HUES6 (cell line): ENCODE measurements at regions not wholly inside any gene's neighbourhood (a gene's known extent, or its start where the extent isn't known, plus 50 kb on each side); places are given as distances from the start of the nearest gene placed in this dataset.
"Not testable (repeated sequence)": the region's sequence is repeated elsewhere in the genome, so short reads cannot be mapped to it uniquely, and the experiment has no call there.

Experiments used
- H3K27ac ChIP-seq: 2 replicates; pipeline ENCODE4 v1.7.0; 2013; ENCODE audit warnings: low read depth, mild to moderate bottlenecking, low read length, inconsistent platforms
- H3K27me3 ChIP-seq: 2 replicates; pipeline ENCODE4 v1.6.1; 2013; ENCODE audit warnings: low read length; ENCODE audit not compliant: control insufficient read depth, insufficient read depth
- H3K36me3 ChIP-seq: 2 replicates; pipeline ENCODE4 v1.6.1; 2013; ENCODE audit warnings: low read length; ENCODE audit not compliant: control insufficient read depth, insufficient read depth
- H3K4me1 ChIP-seq: 2 replicates; pipeline ENCODE4 v1.6.1; 2013; ENCODE audit warnings: low read length; ENCODE audit not compliant: control insufficient read depth, insufficient read depth
- H3K4me3 ChIP-seq: 2 replicates; pipeline ENCODE4 v1.5.1; 2013; ENCODE audit warnings: low read depth, low read length
- H3K9ac ChIP-seq: one replicate; pipeline ENCODE4 v1.6.1; 2013; ENCODE audit warnings: mild to moderate bottlenecking, low read length
- H3K9me3 ChIP-seq: 2 replicates; pipeline ENCODE4 v1.6.1; 2013; ENCODE audit warnings: low read depth, low read length; ENCODE audit not compliant: control insufficient read depth, insufficient read depth

- H3K27me3 ChIP-seq, result peaks cover 25% of the 10 kb centered on the region
- H3K27ac ChIP-seq, result no peak overlapping the region
- no peaks in the 10 kb centered on the region for H3K36me3 ChIP-seq
- H3K4me1 ChIP-seq, result no peaks in the 10 kb centered on the region
- H3K9me3 ChIP-seq, result no peaks in the 10 kb centered on the region
- H3K4me3 ChIP-seq, result no peak overlapping the region
- H3K9ac ChIP-seq, result no peak overlapping the region
Measured at GRCh38 chr1:184889166-184889565, 85.1 kb downstream of the NIBAN1 start.

GRCh38 chr1:184888505-184888904 is 85.8 kb downstream of the NIBAN1 start:
- H3K27me3 ChIP-seq, result peaks cover 31% of the 10 kb centered on the region
- no peak overlapping the region for H3K9ac ChIP-seq
- H3K4me1 ChIP-seq, result no peaks in the 10 kb centered on the region
- H3K9me3 ChIP-seq, result no peaks in the 10 kb centered on the region
- H3K27ac ChIP-seq, result no peak overlapping the region
- no peaks in the 10 kb centered on the region for H3K36me3 ChIP-seq
- no peak overlapping the region for H3K4me3 ChIP-seq

- no peak overlapping the region for H3K27ac ChIP-seq
- no peak overlapping the region for H3K9ac ChIP-seq
- no peaks in the 10 kb centered on the region for H3K36me3 ChIP-seq
- peaks cover 40% of the 10 kb centered on the region for H3K27me3 ChIP-seq
- no peak overlapping the region for H3K4me3 ChIP-seq
- H3K9me3 ChIP-seq, result no peaks in the 10 kb centered on the region
- H3K4me1 ChIP-seq, result peaks cover 17% of the 10 kb centered on the region; the same call in 1 of the 2 replicates
Measured at GRCh38 chr1:184882957-184883815, 91.1 kb downstream of the NIBAN1 start.

- Histone ChIP-seq H3K9ac (no peak overlapping the region), H3K27ac (no peak overlapping the region), H3K9me3 (no peaks in the 10 kb centered on the region), H3K4me1 (peaks cover 17% of the 10 kb centered on the region; the same call in 1 of the 2 replicates), H3K4me3 (no peak overlapping the region), H3K27me3 (peaks cover 40% of the 10 kb centered on the region), H3K36me3 (no peaks in the 10 kb centered on the region)
Measured at GRCh38 chr1:184881941-184882913, 92.1 kb downstream of the NIBAN1 start.

- no peaks in the 10 kb centered on the region for H3K36me3 ChIP-seq
- H3K9me3 ChIP-seq, result no peaks in the 10 kb centered on the region
- H3K4me1 ChIP-seq, result peaks cover 17% of the 10 kb centered on the region; the same call in 1 of the 2 replicates
- no peak overlapping the region for H3K4me3 ChIP-seq
- H3K27me3 ChIP-seq, result peaks cover 23% of the 10 kb centered on the region
- no peak overlapping the region for H3K27ac ChIP-seq
- H3K9ac ChIP-seq, result no peak overlapping the region
Measured at GRCh38 chr1:184879876-184880557, 94.3 kb downstream of the NIBAN1 start.

- Histone ChIP-seq H3K9ac (no peak overlapping the region), H3K4me1 (peaks cover 17% of the 10 kb centered on the region; the same call in 1 of the 2 replicates), H3K9me3 (no peaks in the 10 kb centered on the region), H3K4me3 (no peak overlapping the region), H3K27ac (no peak overlapping the region), H3K27me3 (peaks cover 10% of the 10 kb centered on the region), H3K36me3 (no peaks in the 10 kb centered on the region)
Measured at GRCh38 chr1:184878602-184879001, 95.7 kb downstream of the NIBAN1 start.

GRCh38 chr1:184878002-184878401 is 96.3 kb downstream of the NIBAN1 start:
- Histone ChIP-seq H3K27ac (no peak overlapping the region), H3K36me3 (no peaks in the 10 kb centered on the region), H3K27me3 (peaks cover 8% of the 10 kb centered on the region), H3K9ac (no peak overlapping the region), H3K4me1 (peaks cover 13% of the 10 kb centered on the region; the same call in 1 of the 2 replicates), H3K4me3 (no peak overlapping the region), H3K9me3 (no peaks in the 10 kb centered on the region)

- not testable (repeated sequence) for H3K4me3 ChIP-seq, H3K4me1 ChIP-seq, H3K27ac ChIP-seq, H3K9me3 ChIP-seq, H3K9ac ChIP-seq, H3K36me3 ChIP-seq, H3K27me3 ChIP-seq
Measured at GRCh38 chr1:184876015-184876414, 98.3 kb downstream of the NIBAN1 start.

GRCh38 chr1:184875218-184875617 is 99.1 kb downstream of the NIBAN1 start:
- H3K36me3 ChIP-seq, result no peaks in the 10 kb centered on the region
- no peak overlapping the region for H3K4me3 ChIP-seq
- H3K4me1 ChIP-seq, result peaks cover 4% of the 10 kb centered on the region; the same call in 1 of the 2 replicates

GRCh38 chr1:184870319-184870718 is 104.0 kb downstream of the NIBAN1 start:
- Histone ChIP-seq H3K27me3 (no peaks in the 10 kb centered on the region), H3K27ac (no peak overlapping the region), H3K4me1 (no peaks in the 10 kb centered on the region), H3K36me3 (no peaks in the 10 kb centered on the region), H3K9me3 (no peaks in the 10 kb centered on the region), H3K4me3 (no peak overlapping the region), H3K9ac (no peak overlapping the region)

More at GRCh38 chr1:184875218-184875617, 99.1 kb downstream of the NIBAN1 start:
- Histone ChIP-seq H3K27ac (no peak overlapping the region), H3K27me3 (no peaks in the 10 kb centered on the region), H3K9ac (no peak overlapping the region), H3K9me3 (no peaks in the 10 kb centered on the region)
